ENCODE measurements at regions not wholly inside any gene's neighbourhood (a gene's known extent, or its start where the extent isn't known, plus 50 kb on each side); places are given as distances from the start of the nearest gene placed in this dataset.

GRCh38 chr5:62783374-62784057 lies 204.9 kb downstream of the LRRC70 start:
- TF ChIP-seq BHLHE40 (IDR thresholded peaks at IDR 0.05; ENCODE audit: low read depth, low read length) (no peak), CTCF (conservative IDR thresholded peaks at IDR 0.05; ENCODE audit: low read depth, low read length) (no peak), MXI1 (IDR thresholded peaks at IDR 0.05; ENCODE audit: borderline replicate concordance, low read depth, low read length) (no peak), SMC3 (IDR thresholded peaks at IDR 0.05; ENCODE audit: low read depth, low read length) (no peak)
- Histone ChIP-seq H3K27ac (ENCODE audit: insufficient read depth, low read length) (no peak overlapping the region), H3K23ac (ENCODE audit: low read depth, low read length) (no peak overlapping the region), H4K8ac (ENCODE audit: low read depth in 2 of 2, low read length in 2 of 2) (no peak overlapping the region), H4K20me1 (ENCODE audit: insufficient read depth, low read length) (no peaks in the 10 kb centered on the region), H2BK120ac (ENCODE audit: low read depth, low read length) (no peak overlapping the region), H3K9me1 (ENCODE audit: insufficient read depth, low read length) (no peaks in the 10 kb centered on the region), H3K14ac (replicated peaks; ENCODE audit: low read depth, low read length) (no peak overlapping the region), H3K9me3 (ENCODE audit: control insufficient read depth, insufficient read depth, low read length) (no peaks in the 10 kb centered on the region), H3K56ac (ENCODE audit: extremely low read depth, insufficient read depth, low read length) (no peak overlapping the region), H3K4ac (ENCODE audit: low read depth, low read length) (no peak overlapping the region), H4K91ac (ENCODE audit: insufficient read depth, low read depth, low read length) (no peak overlapping the region), H3K4me1 (ENCODE audit: control insufficient read depth, insufficient read depth, low read length) (no peaks in the 10 kb centered on the region), H3K18ac (ENCODE audit: low read depth, low read length) (no peak overlapping the region), H4K5ac (ENCODE audit: low read depth, low read length) (no peak overlapping the region), H2AK9ac (replicated peaks; ENCODE audit: low read depth, low read length, poor library complexity) (no peak overlapping the region), H2BK15ac (ENCODE audit: low read depth, low read length) (no peak overlapping the region), H2BK20ac (ENCODE audit: low read depth, low read length) (no peak overlapping the region), H2AFZ (replicated peaks; ENCODE audit: low read length, poor library complexity) (no peak overlapping the region), H2BK5ac (ENCODE audit: low read depth, low read length, poor library complexity, severe bottlenecking) (no peak overlapping the region), H3K4me2 (ENCODE audit: low read depth, low read length) (no peak overlapping the region), H3K4me3 (ENCODE audit: insufficient read depth, low read depth, low read length) (no peak overlapping the region), H3K9ac (ENCODE audit: low read depth, low read length) (no peak overlapping the region), H3K79me1 (ENCODE audit: low read depth in 1 of 2, low read length in 2 of 2) (no peaks in the 10 kb centered on the region), H3K36me3 (ENCODE audit: control insufficient read depth, insufficient read depth, low read length) (no peaks in the 10 kb centered on the region), H2AK5ac (ENCODE audit: low read depth, low read length) (no peak overlapping the region), H3K27me3 (ENCODE audit: control insufficient read depth, insufficient read depth, low read length) (no peaks in the 10 kb centered on the region)
- intact Hi-C loops (cut with micrococcal nuclease) (no loop called here), in situ Hi-C loops (cut with MboI; ENCODE audit: low sequenced_read_pairs) (no loop called here), dilution Hi-C loops (cut with HindIII; ENCODE audit: low sequenced_read_pairs, unreplicated experiment) (no loop called here)
- DNase-seq (no peak), ATAC-seq (ENCODE audit: low read depth) (no peak)
- BruUV-seq (replicated peaks), result no TSS peak
- ChIA-PET CTCF (no interaction called here), POLR2A (ENCODE audit: unreplicated experiment) (no interaction called here)
- 80% methylated on average over 1 of the region's 5 CpGs; no CpG with 5 or more reads in 1 of the 2 experiments for WGBS, 2 experiments (ENCODE audit: extremely low coverage in 2 of 2, insufficient read length in 1 of 2)

Measured in IMR-90 (cell line).